GM21526 (cell line): ENCODE measurements at regions not wholly inside any gene's neighbourhood (a gene's known extent, or its start where the extent isn't known, plus 50 kb on each side); places are given as distances from the start of the nearest gene placed in this dataset.

Experiments used
- ATAC-seq: cut with Tn5 transposase; IDR thresholded peaks from one replicate; pipeline ENCODE4 v1.9.1; 2021; ENCODE audit warnings: moderate library complexity; ENCODE audit not compliant: unreplicated experiment, low FRiP score

DNA sequence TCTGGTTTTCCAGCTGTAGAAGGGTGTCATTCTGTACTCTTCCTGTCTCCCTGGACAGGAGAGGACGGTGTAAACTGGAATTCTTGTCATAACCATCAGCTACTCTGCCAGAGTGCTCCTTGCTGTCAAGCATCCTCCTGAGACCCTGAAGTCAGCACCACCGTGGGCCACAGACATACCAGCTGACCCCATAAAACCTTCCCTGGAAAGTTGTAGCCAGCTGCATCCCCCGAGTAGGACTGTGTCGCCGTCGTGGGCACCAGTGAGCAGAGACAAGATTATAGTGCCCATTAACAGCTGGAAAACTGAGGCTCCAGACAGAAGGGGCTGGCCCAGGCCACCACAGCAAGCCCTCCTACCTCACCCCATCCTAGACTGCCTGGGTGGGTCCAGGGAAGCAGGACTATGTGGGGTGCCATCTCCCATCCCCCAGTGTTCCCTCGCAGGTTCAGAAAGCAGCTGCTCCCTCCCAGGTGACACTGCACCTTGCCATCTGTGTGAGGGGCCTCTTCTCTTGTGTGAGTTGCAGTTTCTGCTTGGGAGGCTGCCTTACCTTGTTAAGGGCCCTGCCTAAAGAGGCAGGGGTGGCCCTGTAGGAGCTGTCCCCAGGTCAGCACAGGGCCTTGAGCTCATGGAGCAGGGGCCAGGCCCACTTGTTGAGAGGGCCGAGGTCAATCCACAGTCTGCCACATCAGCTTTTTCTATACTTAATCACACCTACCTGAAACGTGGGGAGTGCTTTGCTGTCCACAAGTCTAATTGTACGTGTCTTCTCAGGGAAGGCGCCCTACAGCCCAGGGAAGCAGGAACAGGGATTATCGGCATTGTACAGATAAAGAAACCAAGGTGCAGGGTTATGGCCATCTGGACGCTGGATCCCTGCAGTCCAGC, 191.9 kb upstream of the LINGO1 start:
- ATAC-seq: no peak

- no peak for ATAC-seq
These were observed 191.0 kb upstream of the LINGO1 start for GRCh38 chr15:77823736-77824135.

DNA sequence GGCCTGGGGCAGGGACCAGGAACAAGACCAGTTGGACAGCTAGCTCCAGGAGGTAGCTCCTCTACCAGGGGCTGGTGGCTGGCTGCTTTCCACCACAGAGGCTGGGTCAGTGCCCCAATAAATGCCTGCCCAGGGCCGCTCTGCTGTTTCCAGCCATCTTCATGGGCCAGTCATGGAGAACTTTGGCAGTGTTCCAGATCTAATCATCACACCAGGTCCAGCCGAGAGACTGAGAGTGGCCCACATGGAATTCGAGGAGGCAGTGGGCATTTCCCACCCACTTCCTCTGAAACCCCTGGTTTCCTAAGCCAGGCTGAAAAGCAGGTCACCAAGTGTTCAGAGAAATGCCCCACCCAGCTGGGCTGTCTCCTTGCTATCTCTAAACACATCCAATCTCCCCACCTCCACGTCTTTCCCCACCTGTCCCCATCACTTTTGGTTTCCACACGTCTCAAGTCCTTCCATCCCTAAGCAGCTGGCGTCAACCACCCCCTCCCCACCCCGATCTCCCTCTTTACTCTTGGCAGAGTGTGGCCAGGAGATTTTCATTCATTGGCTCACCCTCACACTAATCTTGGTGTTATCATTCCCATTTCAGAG, 190.0 kb upstream of the LINGO1 start:
- ATAC-seq: no peak

- no peak for ATAC-seq
These were observed 189.2 kb upstream of the LINGO1 start for GRCh38 chr15:77821959-77822256.

DNA sequence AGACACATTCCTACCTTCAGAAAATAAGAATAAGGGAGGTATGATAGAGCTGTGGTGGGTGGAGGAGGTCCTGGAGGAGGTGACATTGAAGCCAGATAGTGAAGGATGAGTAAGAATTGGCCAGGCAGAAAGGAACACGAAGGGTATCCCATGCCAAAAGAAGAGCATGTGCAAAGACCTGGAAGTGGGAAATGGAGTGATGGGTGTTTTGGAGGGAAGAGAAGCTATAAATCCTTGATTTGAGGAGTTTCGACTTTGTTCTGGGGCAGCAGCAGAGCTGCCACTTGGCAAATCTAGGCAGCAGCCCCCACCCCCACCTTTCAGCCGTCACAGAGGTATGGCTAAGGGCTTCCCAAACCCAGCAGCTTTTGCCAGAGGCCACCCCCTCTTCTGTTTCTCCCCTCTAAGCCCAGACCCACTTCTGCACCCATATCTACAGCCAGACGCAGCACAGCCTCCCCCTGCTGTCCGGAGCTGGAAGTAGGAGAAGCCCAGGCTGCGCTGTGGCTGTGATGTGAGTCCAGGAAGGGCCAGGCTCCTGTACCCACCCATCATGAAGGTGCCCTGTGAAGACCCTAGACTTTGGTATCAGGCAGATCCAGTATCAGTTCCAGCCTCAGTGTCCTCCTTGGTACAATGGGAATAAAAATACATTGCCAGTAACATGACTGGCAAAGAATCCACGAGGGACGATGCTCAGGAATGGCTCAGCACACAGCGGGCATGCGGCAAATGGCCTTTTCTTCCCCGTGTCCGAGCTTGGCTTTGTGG, 188.7 kb upstream of the LINGO1 start:
- ATAC-seq: no peak

- no peak for ATAC-seq
These were observed 187.4 kb upstream of the LINGO1 start for GRCh38 chr15:77819851-77820728.

GRCh38 chr15:77819048-77819850, 186.5 kb upstream of the LINGO1 start:
- ATAC-seq: no peak

- ATAC-seq: no peak
These were observed 185.9 kb upstream of the LINGO1 start for GRCh38 chr15:77818484-77819047.

DNA sequence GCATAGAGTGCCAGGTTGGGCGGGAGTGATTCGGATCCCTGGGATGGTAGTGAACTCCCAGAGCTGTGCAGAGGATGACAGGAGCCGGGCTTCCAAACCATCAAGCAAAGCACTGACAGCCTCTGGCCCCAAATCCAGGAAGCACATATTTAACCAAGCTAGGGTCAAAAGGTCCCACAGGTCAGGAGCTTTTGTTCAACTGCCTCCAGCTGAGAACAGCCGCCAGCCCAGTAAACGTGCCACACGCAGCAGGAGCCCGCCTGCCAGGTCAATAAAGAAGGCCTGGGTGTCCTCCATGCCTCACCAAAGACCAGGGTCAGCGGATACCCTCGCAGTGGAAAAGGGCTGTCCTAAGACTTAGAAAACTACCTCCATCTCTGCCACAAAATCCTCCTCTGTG, 184.7 kb upstream of the LINGO1 start:
- ATAC-seq: no peak

- no peak for ATAC-seq
These were observed 184.3 kb upstream of the LINGO1 start for GRCh38 chr15:77816983-77817382.

GRCh38 chr15:77815015-77815414, 182.3 kb upstream of the LINGO1 start:
- no peak for ATAC-seq

DNA sequence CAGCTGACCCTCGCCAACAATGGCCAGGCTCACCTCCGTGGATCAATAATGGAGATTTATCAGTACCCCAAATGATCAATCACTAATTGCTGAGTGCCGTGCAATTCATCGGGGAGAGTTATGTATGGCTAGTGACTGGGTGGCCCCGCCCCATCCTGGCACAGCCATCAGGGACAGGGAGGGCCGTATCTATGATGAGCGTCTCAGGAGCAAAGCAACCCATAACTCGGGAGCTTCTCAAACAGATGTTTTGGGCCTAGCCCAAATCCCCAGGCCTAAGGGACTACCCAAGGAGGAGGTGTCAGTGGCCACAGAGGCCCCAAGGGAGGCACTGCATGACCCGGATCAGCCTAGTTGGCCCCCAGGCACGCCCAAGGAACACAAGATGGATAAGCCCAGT, 180.0 kb upstream of the LINGO1 start:
- ATAC-seq: no peak

DNA sequence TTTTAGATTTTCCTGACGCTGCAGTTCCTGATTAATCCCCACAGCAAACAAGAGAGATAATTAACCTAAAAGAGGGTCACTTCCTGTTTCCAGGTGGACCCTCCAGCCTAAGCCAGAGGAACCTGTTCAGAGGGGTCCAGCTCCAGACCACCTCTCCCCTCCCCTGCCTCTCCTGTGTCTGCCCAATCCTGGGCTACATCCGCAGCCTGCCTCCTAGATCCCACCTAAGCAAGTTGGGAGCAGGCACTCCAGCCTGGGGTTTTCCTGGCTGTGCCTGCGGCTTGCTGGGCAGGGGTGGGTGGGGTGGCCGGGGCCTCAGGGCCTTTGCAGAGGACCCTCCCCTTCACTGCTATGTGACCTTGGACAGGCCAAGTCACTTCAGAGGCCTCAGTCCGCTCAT, 178.6 kb upstream of the LINGO1 start:
- ATAC-seq: no peak

- no peak for ATAC-seq
These were observed 177.4 kb upstream of the LINGO1 start for GRCh38 chr15:77810130-77810571.

DNA sequence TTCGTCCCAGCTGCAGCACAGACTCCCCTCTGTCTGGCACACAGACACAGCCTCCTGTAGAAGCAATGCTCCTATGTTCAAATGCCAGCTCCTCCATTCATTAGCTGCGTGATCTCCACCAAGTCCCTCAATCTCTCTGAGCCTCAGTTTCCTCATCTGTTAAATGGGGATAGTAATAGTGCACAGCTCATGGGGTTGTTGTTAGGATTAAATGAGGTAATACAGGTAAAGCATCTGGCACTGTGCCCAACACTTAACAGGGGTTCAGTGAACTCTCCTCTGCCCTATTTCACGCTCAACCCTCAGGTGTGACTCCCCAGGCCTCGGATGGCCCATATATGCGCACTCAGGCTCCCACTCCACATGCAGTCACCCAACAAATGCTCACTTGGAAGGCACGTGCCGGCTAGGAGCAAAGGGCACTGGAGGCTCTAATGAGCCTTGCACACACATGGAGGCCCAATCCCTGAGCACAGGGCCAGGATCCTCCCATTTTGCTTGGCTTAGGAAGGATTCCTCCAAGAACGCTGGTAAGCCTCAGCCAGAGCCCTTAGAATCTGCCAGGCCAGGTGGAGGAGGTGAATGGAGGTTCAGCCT, 176.0 kb upstream of the LINGO1 start:
- no peak for ATAC-seq

DNA sequence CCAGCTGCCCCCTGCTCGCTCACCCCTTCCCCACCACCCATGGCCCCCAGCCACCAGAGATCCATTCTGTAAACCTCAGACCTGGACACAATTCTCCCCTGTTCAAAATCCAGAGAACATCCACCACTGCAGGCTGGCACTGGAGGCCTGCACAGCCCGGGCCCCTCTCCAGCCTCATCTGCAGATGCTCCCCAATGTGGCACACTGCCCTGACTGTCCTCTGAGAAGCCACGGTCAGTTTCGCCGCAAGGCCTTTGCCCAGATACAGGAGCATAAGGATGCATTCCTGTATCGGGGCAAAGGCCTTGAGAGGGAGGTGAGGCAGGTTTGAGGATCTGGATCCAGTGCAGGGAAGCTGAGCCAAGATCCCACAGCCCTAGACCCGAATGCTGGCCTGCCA, 175.4 kb upstream of the LINGO1 start:
- ATAC-seq: no peak

DNA sequence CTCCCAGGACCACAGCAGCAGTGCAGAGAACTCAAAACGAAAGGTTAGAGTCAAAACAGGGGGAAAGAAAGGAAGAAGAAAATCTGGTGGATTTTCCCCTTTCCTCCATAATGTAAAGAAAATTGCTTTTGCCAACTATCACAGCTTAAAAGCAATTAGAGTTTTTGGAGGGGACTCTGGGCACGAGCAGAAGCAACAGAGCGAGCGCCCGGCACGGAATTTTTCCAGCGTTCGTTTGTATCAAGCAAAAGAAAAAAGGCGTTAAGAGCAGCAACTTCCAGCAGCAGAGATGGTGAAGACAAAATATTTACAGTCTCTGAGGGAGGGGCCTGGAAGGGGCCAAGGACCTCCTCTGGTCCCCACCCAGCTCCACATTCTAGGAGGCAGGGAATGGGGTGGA, 174.9 kb upstream of the LINGO1 start:
- ATAC-seq: no peak

DNA sequence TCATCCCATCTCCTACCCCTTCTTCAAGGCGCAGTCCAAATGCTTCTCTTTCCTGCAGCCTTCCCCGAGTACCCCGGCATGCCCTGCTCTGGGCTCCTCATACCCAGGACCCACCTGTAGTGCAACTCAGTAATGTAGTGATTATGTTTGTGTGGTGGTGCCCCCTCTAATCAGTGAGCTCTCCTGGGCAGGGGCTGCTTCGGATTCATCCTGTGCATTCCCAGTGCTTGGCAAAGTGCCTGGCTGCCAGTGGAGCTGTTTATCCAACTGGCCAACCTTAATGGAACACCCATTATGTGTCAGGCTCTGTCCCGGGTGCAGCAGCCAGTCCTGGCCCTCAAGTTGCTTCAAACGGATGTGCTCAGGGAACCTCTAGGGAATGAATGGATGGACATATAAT, 174.4 kb upstream of the LINGO1 start:
- no peak for ATAC-seq

GRCh38 chr15:77804210-77804609, 171.5 kb upstream of the LINGO1 start:
- ATAC-seq: no peak
